ENCODE measurements at regions not wholly inside any gene's neighbourhood (a gene's known extent, or its start where the extent isn't known, plus 50 kb on each side); places are given as distances from the start of the nearest gene placed in this dataset.

- TF ChIP-seq CTCF (IDR thresholded peaks at IDR 0.05 in 4 of 5, conservative IDR thresholded peaks at IDR 0.05 in 1 of 5) (no peak), POLR2A (IDR thresholded peaks at IDR 0.05) (no peak)
These were observed 197.7 kb downstream of the C9orf50 start for GRCh38 chr9:129423216-129423615.
